ENCODE measurements at regions not wholly inside any gene's neighbourhood (a gene's known extent, or its start where the extent isn't known, plus 50 kb on each side); places are given as distances from the start of the nearest gene placed in this dataset.

DNA sequence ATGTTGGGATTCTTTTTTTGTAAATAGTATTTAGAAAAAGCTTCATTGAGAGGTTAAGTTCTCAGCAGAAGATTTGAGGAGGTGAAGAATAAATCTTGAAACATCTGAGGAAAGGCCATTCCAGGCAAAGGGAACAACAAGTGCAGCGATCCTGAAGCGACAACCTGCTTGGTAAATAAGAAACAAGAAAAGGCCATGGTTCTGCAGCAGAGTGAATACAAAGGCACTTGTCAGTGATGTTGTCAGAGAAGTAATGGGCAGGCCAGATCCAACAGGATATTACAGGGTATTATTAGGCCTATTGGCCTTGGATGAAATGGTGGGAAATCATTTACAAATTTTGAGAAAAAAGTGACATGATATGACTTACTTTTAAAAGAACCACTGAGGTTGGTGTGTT, 960.0 kb downstream of the PLA2G4A start (continued):
- TF ChIP-seq REST (IDR thresholded peaks at IDR 0.05; ENCODE audit: unreplicated experiment) (no peak), STAT1 (IDR thresholded peaks at IDR 0.05; ENCODE audit: unreplicated experiment) (no peak)

DNA sequence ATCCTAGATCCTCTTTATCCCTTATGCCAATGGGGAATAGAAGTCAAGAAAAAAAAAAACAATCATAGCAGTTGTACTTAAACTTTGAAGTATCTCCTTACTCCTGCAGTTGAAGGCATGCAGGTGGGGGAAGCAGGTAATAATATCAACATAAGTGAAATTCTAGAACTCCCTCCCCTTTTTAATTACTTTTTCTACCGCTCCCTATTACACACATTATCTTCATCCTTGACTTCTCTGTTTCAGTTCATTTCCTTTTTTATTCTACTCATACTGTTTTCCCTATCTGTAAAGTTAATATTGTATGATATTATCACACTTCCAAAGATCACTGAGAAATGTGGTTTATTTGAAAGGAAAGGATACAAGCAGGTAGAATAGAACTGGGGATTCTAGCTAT, 962.0 kb downstream of the PLA2G4A start:
- no peak overlapping the region for H3K4me3 ChIP-seq
- H3K9me3 Mint-ChIP-seq = peaks cover 7% of the 10 kb centered on the region; the same call in 1 of the 3 replicates

More for the DNA sequence above, 962.0 kb downstream of the PLA2G4A start:
- Histone ChIP-seq H2AFZ (no peak overlapping the region), H4K20me1 (replicated peaks; ENCODE audit: insufficient read depth) (no peaks in the 10 kb centered on the region), H3K27ac (ENCODE audit: low read depth) (no peak overlapping the region), H3K79me2 (replicated peaks; ENCODE audit: insufficient read depth) (no peaks in the 10 kb centered on the region), H3K4me2 (no peak overlapping the region), H3K9me2 (ENCODE audit: insufficient read depth) (no peaks in the 10 kb centered on the region), H3K4me1 (ENCODE audit: insufficient read depth) (peaks cover 15% of the 10 kb centered on the region; the same call in 1 of the 2 replicates), H3K27me3 (ENCODE audit: insufficient read depth) (no peaks in the 10 kb centered on the region), H3F3A (replicated peaks; ENCODE audit: low read depth) (no peaks in the 10 kb centered on the region), H3K36me3 (ENCODE audit: insufficient read depth) (no peaks in the 10 kb centered on the region)
- H3K27me3 Mint-ChIP-seq (ENCODE audit: insufficient read depth, low read depth, poor library complexity) = no peaks in the 10 kb centered on the region
- H3K4me3 Mint-ChIP-seq = no peak overlapping the region
- H3K4me1 Mint-ChIP-seq = peaks cover 8% of the 10 kb centered on the region; the same call in 1 of the 3 replicates
- ATAC-seq = no peak
- peaks cover 8% of the 10 kb centered on the region; the same call in 2 of the 3 replicates for H3K36me3 Mint-ChIP-seq (ENCODE audit: low read depth)
- H3K27ac Mint-ChIP-seq = no peak overlapping the region
- no peak for TF ChIP-seq EZH2phosphoT487 (IDR thresholded peaks at IDR 0.05; ENCODE audit: unreplicated experiment)
- no peak for TF ChIP-seq JUNB (IDR thresholded peaks at IDR 0.05; ENCODE audit: unreplicated experiment)
- no peak for TF ChIP-seq NANOG (IDR thresholded peaks at IDR 0.05; ENCODE audit: borderline replicate concordance)
- TF ChIP-seq, protein P1, sequence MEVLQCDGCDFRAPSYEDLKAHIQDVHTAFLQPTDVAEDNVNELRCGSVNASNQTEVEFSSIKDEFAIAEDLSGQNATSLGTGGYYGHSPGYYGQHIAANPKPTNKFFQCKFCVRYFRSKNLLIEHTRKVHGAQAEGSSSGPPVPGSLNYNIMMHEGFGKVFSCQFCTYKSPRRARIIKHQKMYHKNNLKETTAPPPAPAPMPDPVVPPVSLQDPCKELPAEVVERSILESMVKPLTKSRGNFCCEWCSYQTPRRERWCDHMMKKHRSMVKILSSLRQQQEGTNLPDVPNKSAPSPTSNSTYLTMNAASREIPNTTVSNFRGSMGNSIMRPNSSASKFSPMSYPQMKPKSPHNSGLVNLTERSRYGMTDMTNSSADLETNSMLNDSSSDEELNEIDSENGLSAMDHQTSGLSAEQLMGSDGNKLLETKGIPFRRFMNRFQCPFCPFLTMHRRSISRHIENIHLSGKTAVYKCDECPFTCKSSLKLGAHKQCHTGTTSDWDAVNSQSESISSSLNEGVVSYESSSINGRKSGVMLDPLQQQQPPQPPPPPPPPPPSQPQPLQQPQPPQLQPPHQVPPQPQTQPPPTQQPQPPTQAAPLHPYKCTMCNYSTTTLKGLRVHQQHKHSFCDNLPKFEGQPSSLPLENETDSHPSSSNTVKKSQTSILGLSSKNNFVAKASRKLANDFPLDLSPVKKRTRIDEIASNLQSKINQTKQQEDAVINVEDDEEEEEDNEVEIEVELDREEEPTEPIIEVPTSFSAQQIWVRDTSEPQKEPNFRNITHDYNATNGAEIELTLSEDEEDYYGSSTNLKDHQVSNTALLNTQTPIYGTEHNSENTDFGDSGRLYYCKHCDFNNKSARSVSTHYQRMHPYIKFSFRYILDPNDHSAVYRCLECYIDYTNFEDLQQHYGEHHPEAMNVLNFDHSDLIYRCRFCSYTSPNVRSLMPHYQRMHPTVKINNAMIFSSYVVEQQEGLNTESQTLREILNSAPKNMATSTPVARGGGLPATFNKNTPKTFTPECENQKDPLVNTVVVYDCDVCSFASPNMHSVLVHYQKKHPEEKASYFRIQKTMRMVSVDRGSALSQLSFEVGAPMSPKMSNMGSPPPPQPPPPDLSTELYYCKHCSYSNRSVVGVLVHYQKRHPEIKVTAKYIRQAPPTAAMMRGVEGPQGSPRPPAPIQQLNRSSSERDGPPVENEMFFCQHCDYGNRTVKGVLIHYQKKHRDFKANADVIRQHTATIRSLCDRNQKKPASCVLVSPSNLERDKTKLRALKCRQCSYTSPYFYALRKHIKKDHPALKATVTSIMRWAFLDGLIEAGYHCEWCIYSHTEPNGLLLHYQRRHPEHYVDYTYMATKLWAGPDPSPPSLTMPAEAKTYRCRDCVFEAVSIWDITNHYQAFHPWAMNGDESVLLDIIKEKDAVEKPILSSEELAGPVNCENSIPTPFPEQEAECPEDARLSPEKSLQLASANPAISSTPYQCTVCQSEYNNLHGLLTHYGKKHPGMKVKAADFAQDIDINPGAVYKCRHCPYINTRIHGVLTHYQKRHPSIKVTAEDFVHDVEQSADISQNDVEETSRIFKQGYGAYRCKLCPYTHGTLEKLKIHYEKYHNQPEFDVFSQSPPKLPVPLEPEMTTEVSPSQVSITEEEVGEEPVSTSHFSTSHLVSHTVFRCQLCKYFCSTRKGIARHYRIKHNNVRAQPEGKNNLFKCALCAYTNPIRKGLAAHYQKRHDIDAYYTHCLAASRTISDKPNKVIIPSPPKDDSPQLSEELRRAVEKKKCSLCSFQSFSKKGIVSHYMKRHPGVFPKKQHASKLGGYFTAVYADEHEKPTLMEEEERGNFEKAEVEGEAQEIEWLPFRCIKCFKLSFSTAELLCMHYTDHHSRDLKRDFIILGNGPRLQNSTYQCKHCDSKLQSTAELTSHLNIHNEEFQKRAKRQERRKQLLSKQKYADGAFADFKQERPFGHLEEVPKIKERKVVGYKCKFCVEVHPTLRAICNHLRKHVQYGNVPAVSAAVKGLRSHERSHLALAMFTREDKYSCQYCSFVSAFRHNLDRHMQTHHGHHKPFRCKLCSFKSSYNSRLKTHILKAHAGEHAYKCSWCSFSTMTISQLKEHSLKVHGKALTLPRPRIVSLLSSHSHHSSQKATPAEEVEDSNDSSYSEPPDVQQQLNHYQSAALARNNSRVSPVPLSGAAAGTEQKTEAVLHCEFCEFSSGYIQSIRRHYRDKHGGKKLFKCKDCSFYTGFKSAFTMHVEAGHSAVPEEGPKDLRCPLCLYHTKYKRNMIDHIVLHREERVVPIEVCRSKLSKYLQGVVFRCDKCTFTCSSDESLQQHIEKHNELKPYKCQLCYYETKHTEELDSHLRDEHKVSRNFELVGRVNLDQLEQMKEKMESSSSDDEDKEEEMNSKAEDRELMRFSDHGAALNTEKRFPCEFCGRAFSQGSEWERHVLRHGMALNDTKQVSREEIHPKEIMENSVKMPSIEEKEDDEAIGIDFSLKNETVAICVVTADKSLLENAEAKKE (CRISPR knock-in tag; IDR thresholded peaks at IDR 0.05) = no peak
- TF ChIP-seq ZNF331 (CRISPR knock-in tag; IDR thresholded peaks at IDR 0.05; ENCODE audit: low read depth) = no peak
- TF ChIP-seq CTCF (conservative IDR thresholded peaks at IDR 0.05; ENCODE audit: low read depth in 2 of 2) = no peak
- no peak for TF ChIP-seq STAT1 (IDR thresholded peaks at IDR 0.05; ENCODE audit: unreplicated experiment)
- DNase-seq (ENCODE audit: low spot score) = no peak

All from GM23338 (cell line).